ENCODE measurements at regions not wholly inside any gene's neighbourhood (a gene's known extent, or its start where the extent isn't known, plus 50 kb on each side); places are given as distances from the start of the nearest gene placed in this dataset.

- FAIRE-seq: no peak
- BruUV-seq (replicated peaks): no TSS peak
- CTCF ChIA-PET: no interaction called here
Observed at GRCh38 chr5:4087110-4087509, 491.5 kb downstream of the IRX1 start.

GRCh38 chr5:4089087-4089486, 493.5 kb downstream of the IRX1 start:
- no peaks in the 10 kb centered on the region for H3K79me2 ChIP-seq (ENCODE audit: control insufficient read depth, insufficient read depth, low read length)

More at GRCh38 chr5:4087110-4087509, 491.5 kb downstream of the IRX1 start:
- no peaks in the 10 kb centered on the region for H3K36me3 ChIP-seq (ENCODE audit: control insufficient read depth in 2 of 2, extremely low read depth in 1 of 2, insufficient read depth in 2 of 2, low read length in 2 of 2)
- H3K9me1 ChIP-seq (replicated peaks; ENCODE audit: control insufficient read depth, extremely low read depth, insufficient read depth, low read length): no peaks in the 10 kb centered on the region
- H4K20me1 ChIP-seq (replicated peaks; ENCODE audit: control insufficient read depth, extremely low read depth, insufficient read depth, low read length): no peaks in the 10 kb centered on the region
- H3K79me2 ChIP-seq (ENCODE audit: control insufficient read depth, insufficient read depth, low read length): no peaks in the 10 kb centered on the region
- no peak overlapping the region for H3K27ac ChIP-seq (ENCODE audit: insufficient read depth, low read depth, low read length)
- TF ChIP-seq MYC (IDR thresholded peaks at IDR 0.05; ENCODE audit: low read depth, low read length) (no peak), FOS (IDR thresholded peaks at IDR 0.05; ENCODE audit: borderline replicate concordance, insufficient read depth, low read length) (no peak), MAX (IDR thresholded peaks at IDR 0.05; ENCODE audit: insufficient read depth, insufficient read length) (no peak), EZH2 (IDR thresholded peaks at IDR 0.05; ENCODE audit: borderline replicate concordance, low read depth, low read length, severe bottlenecking) (no peak), GATA2 (IDR thresholded peaks at IDR 0.05; ENCODE audit: insufficient read depth, insufficient read length, low read depth, low read length) (no peak), JUN (IDR thresholded peaks at IDR 0.05; ENCODE audit: borderline replicate concordance, insufficient read depth, insufficient read length, low read depth) (no peak), POLR2AphosphoS5 (IDR thresholded peaks at IDR 0.05; ENCODE audit: insufficient read depth, low read depth, low read length) (no peak)
- no peak overlapping the region for H3K9ac ChIP-seq (replicated peaks; ENCODE audit: extremely low read depth, insufficient read depth, low read length)
- no peaks in the 10 kb centered on the region for H3K4me1 ChIP-seq (ENCODE audit: control insufficient read depth, extremely low read depth, insufficient read depth, low read length)
- H3K9me3 ChIP-seq (replicated peaks; ENCODE audit: control insufficient read depth, insufficient read depth, low read length): peaks cover 2% of the 10 kb centered on the region
- no peaks in the 10 kb centered on the region for H3K27me3 ChIP-seq (ENCODE audit: control insufficient read depth in 2 of 2, insufficient read depth in 2 of 2, low read length in 2 of 2)
- no peak overlapping the region for H3K4me3 ChIP-seq (replicated peaks in 1 of 3; ENCODE audit: insufficient read depth in 1 of 3, low read depth in 1 of 3, low read length in 3 of 3)
- dilution Hi-C loops (cut with MboI; ENCODE audit: extremely low pct_ligation_motif_present, low sequenced_read_pairs): no loop called here
- intact Hi-C loops (cut with micrococcal nuclease): no loop called here
- no peak for DNase-seq (ENCODE audit: low read depth, low spot score)
- POLR2A ChIA-PET: no interaction called here
- no peak overlapping the region for H3K4me2 ChIP-seq (ENCODE audit: insufficient read depth, low read length)
- H2AFZ ChIP-seq (ENCODE audit: low read depth, low read length): no peak overlapping the region

More at GRCh38 chr5:4089087-4089486, 493.5 kb downstream of the IRX1 start:
- ChIA-PET CTCF (no interaction called here), POLR2A (no interaction called here)
- Histone ChIP-seq H2AFZ (ENCODE audit: low read depth, low read length) (no peak overlapping the region), H3K36me3 (ENCODE audit: control insufficient read depth in 2 of 2, extremely low read depth in 1 of 2, insufficient read depth in 2 of 2, low read length in 2 of 2) (no peaks in the 10 kb centered on the region), H3K4me3 (replicated peaks in 1 of 3; ENCODE audit: insufficient read depth in 1 of 3, low read depth in 1 of 3, low read length in 3 of 3) (no peak overlapping the region), H3K4me2 (ENCODE audit: insufficient read depth, low read length) (no peak overlapping the region), H3K4me1 (ENCODE audit: control insufficient read depth, extremely low read depth, insufficient read depth, low read length) (no peaks in the 10 kb centered on the region), H3K9ac (replicated peaks; ENCODE audit: extremely low read depth, insufficient read depth, low read length) (no peak overlapping the region), H3K9me3 (replicated peaks; ENCODE audit: control insufficient read depth, insufficient read depth, low read length) (peaks cover 2% of the 10 kb centered on the region), H3K27ac (ENCODE audit: insufficient read depth, low read depth, low read length) (no peak overlapping the region), H4K20me1 (replicated peaks; ENCODE audit: control insufficient read depth, extremely low read depth, insufficient read depth, low read length) (no peaks in the 10 kb centered on the region), H3K9me1 (replicated peaks; ENCODE audit: control insufficient read depth, extremely low read depth, insufficient read depth, low read length) (no peaks in the 10 kb centered on the region), H3K27me3 (ENCODE audit: control insufficient read depth in 2 of 2, insufficient read depth in 2 of 2, low read length in 2 of 2) (no peaks in the 10 kb centered on the region)
- intact Hi-C loops (cut with micrococcal nuclease) (no loop called here), dilution Hi-C loops (cut with MboI; ENCODE audit: extremely low pct_ligation_motif_present, low sequenced_read_pairs) (no loop called here)
- no peak for TF ChIP-seq POLR2AphosphoS5 (IDR thresholded peaks at IDR 0.05; ENCODE audit: insufficient read depth, low read depth, low read length)
- TF ChIP-seq MYC (IDR thresholded peaks at IDR 0.05; ENCODE audit: low read depth, low read length): no peak
- no peak for TF ChIP-seq CTCF (IDR thresholded peaks at IDR 0.05; ENCODE audit: extremely low read depth in 1 of 2, insufficient read depth in 1 of 2, low read depth in 1 of 2, low read length in 2 of 2)
- no peak for TF ChIP-seq MAX (IDR thresholded peaks at IDR 0.05; ENCODE audit: insufficient read depth, insufficient read length)
- TF ChIP-seq POLR2A (IDR thresholded peaks at IDR 0.05; ENCODE audit: low read depth, low read length): no peak
- no peak for TF ChIP-seq GATA2 (IDR thresholded peaks at IDR 0.05; ENCODE audit: insufficient read depth, insufficient read length, low read depth, low read length)
- BruUV-seq (replicated peaks): no TSS peak
- DNase-seq (ENCODE audit: low read depth, low spot score) (no peak), FAIRE-seq (no peak)
